SK-N-SH (cell line): ENCODE measurements at regions not wholly inside any gene's neighbourhood (a gene's known extent, or its start where the extent isn't known, plus 50 kb on each side); places are given as distances from the start of the nearest gene placed in this dataset.

Source experiments
- CTCF ChIA-PET: fragments of 300-600, 350-600 bp; formaldehyde crosslinking; extraction: SDS; loops from one replicate; lab custom pipeline; 2021; lab: Yijun Ruan, JAX
- POLR2A ChIA-PET: fragments of 350-600 bp; sonication (Branson Sonifier 250); formaldehyde crosslinking; extraction: SDS; loops from one replicate; lab custom pipeline; 2020; ENCODE audit warnings: antibody characterized with exemption, inconsistent platforms; lab: Yijun Ruan, JAX
- DNase-seq: peaks from one replicate; pipeline ENCODE4 v3.0.0; 2012
- H2AFZ ChIP-seq: fragments of 200-600 bp; sonication (generic); 2 replicates; pipeline ENCODE4 v1.8.1; 2016; ENCODE audit warnings: antibody characterized with exemption, mild to moderate bottlenecking, low read depth
- H3F3A ChIP-seq: fragments of 200-600 bp; sonication (generic); replicated peaks from 2 replicates; pipeline ENCODE3; 2016; ENCODE audit warnings: antibody characterized with exemption, mild to moderate bottlenecking; ENCODE audit not compliant: insufficient read depth
- H3K27ac ChIP-seq, 2 experiments: fragments of 200-500 bp in 1 of 2; fragments of 200-600 bp in 1 of 2; sonication (Bioruptor generic) in 1 of 2; sonication (generic), shearing (Covaris generic) in 1 of 2; 2 replicates each; pipeline versions ENCODE4 v1.5.1 to v1.6.1; 2014 to 2016; ENCODE audit warnings: low read depth in 2 of 2, inconsistent platforms in 1 of 2, low read length in 1 of 2, mild to moderate bottlenecking in 1 of 2, mixed read lengths in 1 of 2
- H3K27me3 ChIP-seq: fragments of 200-600 bp; sonication (generic), shearing (Covaris generic); 2 replicates; pipeline ENCODE4 v1.6.1; 2016; ENCODE audit warnings: mixed run types; ENCODE audit not compliant: insufficient read depth
- H3K36me3 ChIP-seq, 2 experiments: fragments of 200-500 bp in 1 of 2; fragments of 200-600 bp in 1 of 2; sonication (Bioruptor generic) in 1 of 2; sonication (generic) in 1 of 2; replicated peaks in 1 of 2; 2 replicates each; pipeline versions ENCODE3 to v1.5.1; 2014 to 2016; ENCODE audit warnings: low read length in 1 of 2, mild to moderate bottlenecking in 1 of 2; ENCODE audit not compliant: insufficient read depth in 2 of 2, control insufficient read depth in 1 of 2
- H3K4me1 ChIP-seq, 2 experiments: fragments of 200-500 bp in 1 of 2; fragments of 200-600 bp in 1 of 2; sonication (Bioruptor generic) in 1 of 2; sonication (generic), shearing (Covaris generic) in 1 of 2; 2 replicates each; pipeline versions ENCODE4 v1.5.1 to v1.6.1; 2014 to 2016; ENCODE audit warnings: low read depth in 1 of 2, low read length in 1 of 2, mixed run types in 1 of 2; ENCODE audit not compliant: insufficient read depth in 2 of 2, control insufficient read depth in 1 of 2
- H3K4me2 ChIP-seq: fragments of 200-600 bp; sonication (generic), shearing (Covaris generic); 2 replicates; pipeline ENCODE4 v1.6.1; 2017; ENCODE audit warnings: mixed run types
- H3K4me3 ChIP-seq, 2 experiments: fragments of 200-500 bp in 1 of 2; fragments of 200-600 bp in 1 of 2; sonication (Bioruptor generic) in 1 of 2; sonication (generic), shearing (Covaris generic) in 1 of 2; 2 replicates each; pipeline versions ENCODE4 v1.5.1 to v1.8.1; 2014 to 2016; ENCODE audit warnings: low read depth in 2 of 2, inconsistent platforms in 1 of 2, low read length in 1 of 2, mild to moderate bottlenecking in 1 of 2, mixed read lengths in 1 of 2, moderate library complexity in 1 of 2
- H3K79me2 ChIP-seq: fragments of 200-600 bp; sonication (generic); 2 replicates; pipeline ENCODE4 v1.8.1; 2017; ENCODE audit warnings: mild to moderate bottlenecking; ENCODE audit not compliant: insufficient read depth
- H3K9ac ChIP-seq: fragments of 200-600 bp; sonication (generic); 2 replicates; pipeline ENCODE4 v1.6.1; 2017; ENCODE audit warnings: mixed run types
- H3K9me2 ChIP-seq: fragments of 200-600 bp; sonication (generic); 2 replicates; pipeline ENCODE4 v1.6.1; 2017; ENCODE audit warnings: mixed run types
- H3K9me3 ChIP-seq: fragments of 200-600 bp; sonication (generic); 2 replicates; pipeline ENCODE4 v1.6.1; 2017; ENCODE audit warnings: mixed run types, mild to moderate bottlenecking, moderate library complexity
- H4K20me1 ChIP-seq: fragments of 200-600 bp; sonication (generic); 2 replicates; pipeline ENCODE4 v1.6.1; 2017; ENCODE audit warnings: mild to moderate bottlenecking, mixed run types; ENCODE audit not compliant: insufficient read depth
- EP300 ChIP-seq, 2 experiments: IDR thresholded peaks; 2 replicates each; pipeline versions ENCODE4 v1.4.0 to v1.6.1; 2012; ENCODE audit warnings: borderline replicate concordance in 1 of 2, low read depth in 1 of 2, low read length in 1 of 2
- FOSL2 ChIP-seq: IDR thresholded peaks from 2 replicates; pipeline ENCODE4 v1.4.0; 2012; ENCODE audit warnings: low read depth, mild to moderate bottlenecking, moderate library complexity, borderline replicate concordance
- FOXM1 ChIP-seq: IDR thresholded peaks from 2 replicates; pipeline ENCODE4 v1.4.0; 2012; ENCODE audit warnings: low read depth, mild to moderate bottlenecking
- GABPA ChIP-seq: IDR thresholded peaks from 2 replicates; pipeline ENCODE4 v1.4.0; 2012; ENCODE audit warnings: low read depth, mild to moderate bottlenecking
- JUND ChIP-seq: IDR thresholded peaks from 2 replicates; pipeline ENCODE4 v1.4.0; 2012
- MXI1 ChIP-seq: IDR thresholded peaks from 2 replicates; pipeline ENCODE4 v1.6.1; 2012; ENCODE audit warnings: mild to moderate bottlenecking, low read depth, low read length, improper control_type of control experiment
- RAD21 ChIP-seq: IDR thresholded peaks from 2 replicates; pipeline ENCODE4 v1.6.1; 2012; ENCODE audit warnings: mild to moderate bottlenecking, low read length
- RFX5 ChIP-seq: IDR thresholded peaks from 2 replicates; pipeline ENCODE4 v1.6.1; 2012; ENCODE audit warnings: mild to moderate bottlenecking, improper control_type of control experiment, low read length
- RXRA ChIP-seq: IDR thresholded peaks from 2 replicates; pipeline ENCODE4 v1.4.0; 2012; ENCODE audit warnings: low read depth, mild to moderate bottlenecking, borderline replicate concordance
- YY1 ChIP-seq: IDR thresholded peaks from 2 replicates; pipeline ENCODE4 v1.4.0; 2012; ENCODE audit warnings: low read depth, mild to moderate bottlenecking
- WGBS: methylation state at CpG from one replicate; pipeline ENCODE4 v1.1.6; 2017; ENCODE audit warnings: low lambda C conversion rate; 5-methylcytosine and 5-hydroxymethylcytosine counted together
- TF ChIP-seq, protein P1 (sequence below): fragments of 150-350 bp; IDR thresholded peaks from 2 replicates; pipeline ENCODE4 v1.6.1; 2017; ENCODE audit warnings: antibody characterized with exemption, low read length, low read depth, borderline replicate concordance
- TF ChIP-seq, protein P2 (sequence below): IDR thresholded peaks from 2 replicates; pipeline ENCODE4; 2012
- TF ChIP-seq, protein P3 (sequence below): IDR thresholded peaks from 2 replicates; pipeline ENCODE4 v1.4.0; 2012; ENCODE audit warnings: low read depth, borderline replicate concordance
- TF ChIP-seq, protein P4 (sequence below): IDR thresholded peaks from 2 replicates; pipeline ENCODE4 v1.4.0; 2012; ENCODE audit warnings: low read depth
- TF ChIP-seq, protein P5 (sequence below): fragments of 200-600 bp; sonication (generic); IDR thresholded peaks from 2 replicates; pipeline ENCODE4 v1.6.1; 2017; ENCODE audit warnings: antibody characterized with exemption, mild to moderate bottlenecking, moderate library complexity

DNA sequence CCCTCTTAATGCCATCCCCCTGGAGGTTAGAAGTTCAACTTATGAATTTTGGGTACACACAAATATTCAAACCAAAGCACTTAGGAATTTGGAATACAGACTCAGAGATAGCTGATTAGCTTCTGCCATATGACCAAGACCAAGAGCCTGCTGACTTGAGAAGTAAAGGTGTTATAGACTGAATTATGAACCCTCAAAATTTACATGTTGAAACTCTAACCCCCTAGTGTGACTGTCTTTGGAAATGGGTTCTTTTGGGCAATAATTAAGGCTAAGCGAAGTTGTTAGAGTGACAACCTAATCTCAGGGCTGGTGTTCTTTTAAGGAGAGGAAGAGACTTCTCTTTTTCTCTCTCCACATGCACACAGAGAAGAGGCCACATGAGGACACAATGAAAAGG, 151.2 kb downstream of the COX18 start:
- H3K9me2 ChIP-seq, result peaks cover 3% of the 10 kb centered on the region; the same call in 1 of the 2 replicates
- H3K4me2 ChIP-seq, result no peak overlapping the region
- POLR2A ChIA-PET, result no interaction called here
- no peaks in the 10 kb centered on the region for H3K9me3 ChIP-seq
- CTCF ChIA-PET, result no interaction called here
- H3K27ac ChIP-seq, result no peak overlapping the region
- no peak overlapping the region for H3K9ac ChIP-seq
- no peak for DNase-seq
- H3K27me3 ChIP-seq, result no peaks in the 10 kb centered on the region
- H3F3A ChIP-seq, result no peaks in the 10 kb centered on the region
- H3K79me2 ChIP-seq, result no peaks in the 10 kb centered on the region
- H2AFZ ChIP-seq, result no peak overlapping the region
- WGBS, result 56% methylated on average over 1 of the region's 1 CpG
- TF ChIP-seq JUND, result no peak
- TF ChIP-seq FOXM1, result no peak
- no peak for TF ChIP-seq YY1
- no peak for TF ChIP-seq RAD21
- no peak for TF ChIP-seq RFX5
- TF ChIP-seq FOSL2, result no peak
- TF ChIP-seq, protein P1, sequence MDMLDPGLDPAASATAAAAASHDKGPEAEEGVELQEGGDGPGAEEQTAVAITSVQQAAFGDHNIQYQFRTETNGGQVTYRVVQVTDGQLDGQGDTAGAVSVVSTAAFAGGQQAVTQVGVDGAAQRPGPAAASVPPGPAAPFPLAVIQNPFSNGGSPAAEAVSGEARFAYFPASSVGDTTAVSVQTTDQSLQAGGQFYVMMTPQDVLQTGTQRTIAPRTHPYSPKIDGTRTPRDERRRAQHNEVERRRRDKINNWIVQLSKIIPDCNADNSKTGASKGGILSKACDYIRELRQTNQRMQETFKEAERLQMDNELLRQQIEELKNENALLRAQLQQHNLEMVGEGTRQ, result no peak
- TF ChIP-seq, protein P2, sequence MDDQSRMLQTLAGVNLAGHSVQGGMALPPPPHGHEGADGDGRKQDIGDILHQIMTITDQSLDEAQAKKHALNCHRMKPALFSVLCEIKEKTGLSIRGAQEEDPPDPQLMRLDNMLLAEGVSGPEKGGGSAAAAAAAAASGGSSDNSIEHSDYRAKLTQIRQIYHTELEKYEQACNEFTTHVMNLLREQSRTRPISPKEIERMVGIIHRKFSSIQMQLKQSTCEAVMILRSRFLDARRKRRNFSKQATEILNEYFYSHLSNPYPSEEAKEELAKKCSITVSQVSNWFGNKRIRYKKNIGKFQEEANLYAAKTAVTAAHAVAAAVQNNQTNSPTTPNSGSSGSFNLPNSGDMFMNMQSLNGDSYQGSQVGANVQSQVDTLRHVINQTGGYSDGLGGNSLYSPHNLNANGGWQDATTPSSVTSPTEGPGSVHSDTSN, result no peak
- TF ChIP-seq GABPA, result no peak
- no peak for TF ChIP-seq EP300 (IDR thresholded peaks at IDR 0.05; ENCODE audit: borderline replicate concordance in 1 of 2, low read depth in 1 of 2, low read length in 1 of 2)
- TF ChIP-seq, protein P3, sequence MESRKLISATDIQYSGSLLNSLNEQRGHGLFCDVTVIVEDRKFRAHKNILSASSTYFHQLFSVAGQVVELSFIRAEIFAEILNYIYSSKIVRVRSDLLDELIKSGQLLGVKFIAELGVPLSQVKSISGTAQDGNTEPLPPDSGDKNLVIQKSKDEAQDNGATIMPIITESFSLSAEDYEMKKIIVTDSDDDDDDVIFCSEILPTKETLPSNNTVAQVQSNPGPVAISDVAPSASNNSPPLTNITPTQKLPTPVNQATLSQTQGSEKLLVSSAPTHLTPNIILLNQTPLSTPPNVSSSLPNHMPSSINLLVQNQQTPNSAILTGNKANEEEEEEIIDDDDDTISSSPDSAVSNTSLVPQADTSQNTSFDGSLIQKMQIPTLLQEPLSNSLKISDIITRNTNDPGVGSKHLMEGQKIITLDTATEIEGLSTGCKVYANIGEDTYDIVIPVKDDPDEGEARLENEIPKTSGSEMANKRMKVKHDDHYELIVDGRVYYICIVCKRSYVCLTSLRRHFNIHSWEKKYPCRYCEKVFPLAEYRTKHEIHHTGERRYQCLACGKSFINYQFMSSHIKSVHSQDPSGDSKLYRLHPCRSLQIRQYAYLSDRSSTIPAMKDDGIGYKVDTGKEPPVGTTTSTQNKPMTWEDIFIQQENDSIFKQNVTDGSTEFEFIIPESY, result no peak
- TF ChIP-seq, protein P4, sequence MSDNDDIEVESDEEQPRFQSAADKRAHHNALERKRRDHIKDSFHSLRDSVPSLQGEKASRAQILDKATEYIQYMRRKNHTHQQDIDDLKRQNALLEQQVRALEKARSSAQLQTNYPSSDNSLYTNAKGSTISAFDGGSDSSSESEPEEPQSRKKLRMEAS, result no peak
- TF ChIP-seq, protein P5, sequence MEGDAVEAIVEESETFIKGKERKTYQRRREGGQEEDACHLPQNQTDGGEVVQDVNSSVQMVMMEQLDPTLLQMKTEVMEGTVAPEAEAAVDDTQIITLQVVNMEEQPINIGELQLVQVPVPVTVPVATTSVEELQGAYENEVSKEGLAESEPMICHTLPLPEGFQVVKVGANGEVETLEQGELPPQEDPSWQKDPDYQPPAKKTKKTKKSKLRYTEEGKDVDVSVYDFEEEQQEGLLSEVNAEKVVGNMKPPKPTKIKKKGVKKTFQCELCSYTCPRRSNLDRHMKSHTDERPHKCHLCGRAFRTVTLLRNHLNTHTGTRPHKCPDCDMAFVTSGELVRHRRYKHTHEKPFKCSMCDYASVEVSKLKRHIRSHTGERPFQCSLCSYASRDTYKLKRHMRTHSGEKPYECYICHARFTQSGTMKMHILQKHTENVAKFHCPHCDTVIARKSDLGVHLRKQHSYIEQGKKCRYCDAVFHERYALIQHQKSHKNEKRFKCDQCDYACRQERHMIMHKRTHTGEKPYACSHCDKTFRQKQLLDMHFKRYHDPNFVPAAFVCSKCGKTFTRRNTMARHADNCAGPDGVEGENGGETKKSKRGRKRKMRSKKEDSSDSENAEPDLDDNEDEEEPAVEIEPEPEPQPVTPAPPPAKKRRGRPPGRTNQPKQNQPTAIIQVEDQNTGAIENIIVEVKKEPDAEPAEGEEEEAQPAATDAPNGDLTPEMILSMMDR, result no peak
- TF ChIP-seq RXRA, result no peak
- TF ChIP-seq MXI1, result no peak
- H3K4me3 ChIP-seq, result no peak overlapping the region
- no peaks in the 10 kb centered on the region for H4K20me1 ChIP-seq
- H3K36me3 ChIP-seq, result no peaks in the 10 kb centered on the region
- H3K4me1 ChIP-seq, result no peaks in the 10 kb centered on the region
